ENCODE measurements at regions not wholly inside any gene's neighbourhood (a gene's known extent, or its start where the extent isn't known, plus 50 kb on each side); places are given as distances from the start of the nearest gene placed in this dataset.
"Not testable (repeated sequence)": the region's sequence is repeated elsewhere in the genome, so short reads cannot be mapped to it uniquely, and the experiment has no call there.

DNA sequence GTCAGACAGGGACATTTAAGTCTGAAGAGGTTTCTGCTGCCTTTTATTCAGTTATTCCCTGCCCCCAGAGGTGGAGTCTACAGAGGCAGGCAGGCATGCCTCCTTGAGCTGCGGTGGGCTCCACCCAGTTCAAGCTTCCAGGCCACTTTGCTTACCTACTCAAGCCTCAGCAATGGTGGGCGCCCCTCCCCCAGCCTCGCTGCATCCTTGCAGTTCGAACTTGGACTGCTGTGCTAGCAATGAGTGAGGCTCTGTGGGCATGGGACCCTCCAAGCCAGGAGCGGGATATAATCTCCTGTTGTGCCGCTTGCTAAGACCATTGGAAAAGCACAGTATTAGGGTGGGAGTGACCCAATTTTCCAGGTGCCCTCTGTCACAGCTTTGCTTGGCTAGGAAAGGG is 207.5 kb upstream of the EPHA6 start:
- ATAC-seq; DNase-seq (ENCODE audit: low spot score); H3K4me3 Mint-ChIP-seq; CTCF ChIA-PET; H3K27me3 Mint-ChIP-seq (ENCODE audit: low read depth); H3K27ac Mint-ChIP-seq; POLR2A ChIA-PET; H3K36me3 Mint-ChIP-seq; H3K4me1 Mint-ChIP-seq: not testable (repeated sequence)
- H3K9me3 Mint-ChIP-seq = peaks cover 50% of the 10 kb centered on the region

DNA sequence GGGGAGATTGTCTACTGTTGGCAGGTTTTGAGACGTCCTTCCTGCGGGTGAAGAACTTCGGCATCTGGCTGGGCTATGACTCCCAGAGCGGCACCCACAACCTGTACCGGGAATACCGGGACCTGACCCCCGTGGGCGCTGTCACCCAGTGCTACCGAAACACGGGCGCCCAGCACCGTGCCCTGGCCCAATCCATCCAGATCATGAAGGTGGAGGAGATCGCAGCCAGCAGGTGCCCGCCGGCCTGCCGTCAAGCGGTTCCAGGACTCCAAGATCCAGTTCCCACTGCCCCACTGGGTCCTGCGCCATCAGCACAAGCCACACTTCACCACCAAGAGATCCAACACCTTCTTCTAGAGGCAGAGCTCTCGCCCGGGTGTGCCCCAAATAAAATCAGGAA is 194.9 kb upstream of the EPHA6 start:
- H3K4me1 Mint-ChIP-seq = peaks cover under 1% of the 10 kb centered on the region; the same call in 1 of the 2 replicates
- ATAC-seq (no peak), DNase-seq (ENCODE audit: low spot score) (no peak)
- ChIA-PET POLR2A (no interaction called here), CTCF (no interaction called here)
- H3K27ac Mint-ChIP-seq = no peak overlapping the region
- H3K36me3 Mint-ChIP-seq = peaks cover 12% of the 10 kb centered on the region
- no peaks in the 10 kb centered on the region; the same call in 1 of the 2 replicates for H3K27me3 Mint-ChIP-seq (ENCODE audit: low read depth)
- TF ChIP-seq, protein P1, sequence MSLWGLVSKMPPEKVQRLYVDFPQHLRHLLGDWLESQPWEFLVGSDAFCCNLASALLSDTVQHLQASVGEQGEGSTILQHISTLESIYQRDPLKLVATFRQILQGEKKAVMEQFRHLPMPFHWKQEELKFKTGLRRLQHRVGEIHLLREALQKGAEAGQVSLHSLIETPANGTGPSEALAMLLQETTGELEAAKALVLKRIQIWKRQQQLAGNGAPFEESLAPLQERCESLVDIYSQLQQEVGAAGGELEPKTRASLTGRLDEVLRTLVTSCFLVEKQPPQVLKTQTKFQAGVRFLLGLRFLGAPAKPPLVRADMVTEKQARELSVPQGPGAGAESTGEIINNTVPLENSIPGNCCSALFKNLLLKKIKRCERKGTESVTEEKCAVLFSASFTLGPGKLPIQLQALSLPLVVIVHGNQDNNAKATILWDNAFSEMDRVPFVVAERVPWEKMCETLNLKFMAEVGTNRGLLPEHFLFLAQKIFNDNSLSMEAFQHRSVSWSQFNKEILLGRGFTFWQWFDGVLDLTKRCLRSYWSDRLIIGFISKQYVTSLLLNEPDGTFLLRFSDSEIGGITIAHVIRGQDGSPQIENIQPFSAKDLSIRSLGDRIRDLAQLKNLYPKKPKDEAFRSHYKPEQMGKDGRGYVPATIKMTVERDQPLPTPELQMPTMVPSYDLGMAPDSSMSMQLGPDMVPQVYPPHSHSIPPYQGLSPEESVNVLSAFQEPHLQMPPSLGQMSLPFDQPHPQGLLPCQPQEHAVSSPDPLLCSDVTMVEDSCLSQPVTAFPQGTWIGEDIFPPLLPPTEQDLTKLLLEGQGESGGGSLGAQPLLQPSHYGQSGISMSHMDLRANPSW (CRISPR knock-in tag; conservative IDR thresholded peaks at IDR 0.05; ENCODE audit: low read depth) = no peak
- TF ChIP-seq, protein P2, sequence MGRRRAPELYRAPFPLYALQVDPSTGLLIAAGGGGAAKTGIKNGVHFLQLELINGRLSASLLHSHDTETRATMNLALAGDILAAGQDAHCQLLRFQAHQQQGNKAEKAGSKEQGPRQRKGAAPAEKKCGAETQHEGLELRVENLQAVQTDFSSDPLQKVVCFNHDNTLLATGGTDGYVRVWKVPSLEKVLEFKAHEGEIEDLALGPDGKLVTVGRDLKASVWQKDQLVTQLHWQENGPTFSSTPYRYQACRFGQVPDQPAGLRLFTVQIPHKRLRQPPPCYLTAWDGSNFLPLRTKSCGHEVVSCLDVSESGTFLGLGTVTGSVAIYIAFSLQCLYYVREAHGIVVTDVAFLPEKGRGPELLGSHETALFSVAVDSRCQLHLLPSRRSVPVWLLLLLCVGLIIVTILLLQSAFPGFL (CRISPR knock-in tag; IDR thresholded peaks at IDR 0.05; ENCODE audit: borderline replicate concordance) = no peak
- TF ChIP-seq MYBL2 (CRISPR knock-in tag; IDR thresholded peaks at IDR 0.05) (no peak), SP1 (CRISPR knock-in tag; conservative IDR thresholded peaks at IDR 0.05) (no peak), ZNF671 (CRISPR knock-in tag; IDR thresholded peaks at IDR 0.05) (no peak), E2F4 (CRISPR knock-in tag; IDR thresholded peaks at IDR 0.05; ENCODE audit: borderline replicate concordance, low read depth) (no peak)
- TF ChIP-seq, protein P3, sequence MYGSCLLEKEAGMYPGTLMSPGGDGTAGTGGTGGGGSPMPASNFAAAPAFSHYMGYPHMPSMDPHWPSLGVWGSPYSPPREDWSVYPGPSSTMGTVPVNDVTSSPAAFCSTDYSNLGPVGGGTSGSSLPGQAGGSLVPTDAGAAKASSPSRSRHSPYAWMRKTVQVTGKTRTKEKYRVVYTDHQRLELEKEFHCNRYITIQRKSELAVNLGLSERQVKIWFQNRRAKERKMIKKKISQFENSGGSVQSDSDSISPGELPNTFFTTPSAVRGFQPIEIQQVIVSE (CRISPR knock-in tag; IDR thresholded peaks at IDR 0.05; ENCODE audit: borderline replicate concordance) = no peak
- H3K9me3 Mint-ChIP-seq = peaks cover 18% of the 10 kb centered on the region
- no peak overlapping the region for H3K4me3 Mint-ChIP-seq

GRCh38 chr3:96622878-96623277 is 191.5 kb upstream of the EPHA6 start:
- H3K27ac Mint-ChIP-seq = no peak overlapping the region
- ATAC-seq (no peak), DNase-seq (ENCODE audit: low spot score) (no peak)
- H3K4me1 Mint-ChIP-seq = no peaks in the 10 kb centered on the region
- TF ChIP-seq USF1 (CRISPR knock-in tag; IDR thresholded peaks at IDR 0.05) (no peak), ZBTB21 (CRISPR knock-in tag; IDR thresholded peaks at IDR 0.05; ENCODE audit: borderline replicate concordance) (no peak)
- no peak overlapping the region for H3K4me3 Mint-ChIP-seq
- ChIA-PET POLR2A (no interaction called here), CTCF (no interaction called here)
- no peaks in the 10 kb centered on the region; the same call in 1 of the 2 replicates for H3K27me3 Mint-ChIP-seq (ENCODE audit: low read depth)
- peaks cover 21% of the 10 kb centered on the region for H3K9me3 Mint-ChIP-seq
- no peaks in the 10 kb centered on the region for H3K36me3 Mint-ChIP-seq

DNA sequence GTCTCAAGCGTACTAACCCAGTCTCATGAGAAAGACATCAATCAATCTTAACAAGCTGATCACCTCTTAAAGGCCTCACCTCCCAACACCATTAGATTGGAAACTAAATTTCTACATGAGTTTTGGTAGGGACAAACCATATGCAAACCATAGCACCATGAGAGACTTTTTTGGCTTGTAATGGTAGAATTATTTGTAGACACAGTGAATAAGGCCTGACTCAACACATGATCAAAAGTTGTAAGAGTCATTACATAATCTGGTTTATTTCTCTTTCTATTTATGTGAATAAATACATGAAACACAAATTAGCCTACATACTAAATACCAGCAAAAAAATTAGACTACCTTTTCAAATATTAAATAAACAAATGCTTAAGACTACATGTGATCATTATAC is 183.3 kb upstream of the EPHA6 start:
- POLR2A ChIA-PET = no interaction called here
- TF ChIP-seq, protein P4, sequence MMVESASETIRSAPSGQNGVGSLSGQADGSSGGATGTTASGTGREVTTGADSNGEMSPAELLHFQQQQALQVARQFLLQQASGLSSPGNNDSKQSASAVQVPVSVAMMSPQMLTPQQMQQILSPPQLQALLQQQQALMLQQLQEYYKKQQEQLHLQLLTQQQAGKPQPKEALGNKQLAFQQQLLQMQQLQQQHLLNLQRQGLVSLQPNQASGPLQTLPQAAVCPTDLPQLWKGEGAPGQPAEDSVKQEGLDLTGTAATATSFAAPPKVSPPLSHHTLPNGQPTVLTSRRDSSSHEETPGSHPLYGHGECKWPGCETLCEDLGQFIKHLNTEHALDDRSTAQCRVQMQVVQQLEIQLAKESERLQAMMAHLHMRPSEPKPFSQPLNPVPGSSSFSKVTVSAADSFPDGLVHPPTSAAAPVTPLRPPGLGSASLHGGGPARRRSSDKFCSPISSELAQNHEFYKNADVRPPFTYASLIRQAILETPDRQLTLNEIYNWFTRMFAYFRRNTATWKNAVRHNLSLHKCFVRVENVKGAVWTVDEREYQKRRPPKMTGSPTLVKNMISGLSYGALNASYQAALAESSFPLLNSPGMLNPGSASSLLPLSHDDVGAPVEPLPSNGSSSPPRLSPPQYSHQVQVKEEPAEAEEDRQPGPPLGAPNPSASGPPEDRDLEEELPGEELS (CRISPR knock-in tag; IDR thresholded peaks at IDR 0.05) = no peak
- TF ChIP-seq TCF7 (CRISPR knock-in tag; IDR thresholded peaks at IDR 0.05; ENCODE audit: low read depth) (no peak), HMGA2 (CRISPR knock-in tag; IDR thresholded peaks at IDR 0.05) (no peak), ATF1 (CRISPR knock-in tag; IDR thresholded peaks at IDR 0.05) (no peak), GABPB1 (CRISPR knock-in tag; IDR thresholded peaks at IDR 0.05) (no peak), E2F5 (CRISPR knock-in tag; IDR thresholded peaks at IDR 0.05) (no peak), JUN (CRISPR knock-in tag; IDR thresholded peaks at IDR 0.05) (no peak), PRRX2 (CRISPR knock-in tag; IDR thresholded peaks at IDR 0.05) (no peak), TEAD1 (CRISPR knock-in tag; IDR thresholded peaks at IDR 0.05) (no peak), USF2 (CRISPR knock-in tag; IDR thresholded peaks at IDR 0.05) (no peak), TEAD4 (CRISPR knock-in tag; IDR thresholded peaks at IDR 0.05) (no peak)

More for the DNA sequence above, 183.3 kb upstream of the EPHA6 start:
- Mint-ChIP-seq H3K9me3 (peaks cover 8% of the 10 kb centered on the region; the same call in 1 of the 2 replicates), H3K4me3 (no peak overlapping the region), H3K36me3 (no peaks in the 10 kb centered on the region), H3K27me3 (ENCODE audit: low read depth) (no peaks in the 10 kb centered on the region), H3K27ac (no peak overlapping the region), H3K4me1 (no peaks in the 10 kb centered on the region)
- no peak for ATAC-seq
- no peak for DNase-seq (ENCODE audit: low spot score)
- CTCF ChIA-PET = no interaction called here

Measured in WTC11 (cell line).